PC-9 (cell line): ENCODE measurements at regions not wholly inside any gene's neighbourhood (a gene's known extent, or its start where the extent isn't known, plus 50 kb on each side); places are given as distances from the start of the nearest gene placed in this dataset.

Source experiments
- CTCF ChIP-seq: fragments of 200-600 bp; sonication (generic); conservative IDR thresholded peaks from 2 replicates; pipeline ENCODE4 v1.6.1; 2017; ENCODE audit warnings: mixed run types, antibody characterized with exemption, mild to moderate bottlenecking, moderate library complexity
- EZH2 ChIP-seq: fragments of 200-600 bp; sonication (generic); IDR thresholded peaks from 2 replicates; pipeline ENCODE4 v1.8.0; 2017; ENCODE audit warnings: antibody characterized with exemption, low read depth

- TF ChIP-seq EZH2 (no peak), CTCF (no peak)
These were observed 480.7 kb downstream of the GRXCR1 start for GRCh38 chr4:43373201-43373600.
